Suprapubic skin (tissue), 4 donors: ENCODE measurements at regions not wholly inside any gene's neighbourhood (a gene's known extent, or its start where the extent isn't known, plus 50 kb on each side); places are given as distances from the start of the nearest gene placed in this dataset.

ENCODE experiments used
- CTCF ChIP-seq, 2 donors: fragments of 200-600 bp in 1 of 2; fragments of 450-650 bp in 1 of 2; sonication (generic) in 1 of 2; IDR thresholded peaks; one replicate each; pipeline ENCODE4 v1.5.1; 2016 to 2019; ENCODE audit warnings: antibody characterized with exemption in 2 of 2, mild to moderate bottlenecking in 1 of 2, moderate library complexity in 1 of 2
- EP300 ChIP-seq: sonication (generic); formaldehyde crosslinking; IDR thresholded peaks from one replicate; pipeline ENCODE4 v1.6.1; 2017; ENCODE audit warnings: antibody characterized with exemption
- POLR2A ChIP-seq, 2 donors: fragments of 450-650 bp; IDR thresholded peaks; one replicate each; pipeline ENCODE4 v1.6.1; 2017; ENCODE audit warnings: antibody characterized with exemption in 2 of 2, mild to moderate bottlenecking in 2 of 2, moderate library complexity in 2 of 2
- POLR2AphosphoS5 ChIP-seq, 3 donors: sonication (generic); formaldehyde crosslinking; IDR thresholded peaks; one replicate each; pipeline ENCODE4 v1.6.1; 2017; ENCODE audit warnings: antibody characterized with exemption in 3 of 3

GRCh38 chr7:93016681-93017381 lies 100.9 kb downstream of the SAMD9 start:
- TF ChIP-seq CTCF (IDR thresholded peaks at IDR 0.05) (no peak), POLR2AphosphoS5 (IDR thresholded peaks at IDR 0.05) (no peak), EP300 (no peak), POLR2A (IDR thresholded peaks at IDR 0.05) (no peak)
